G401.6 (cell line): ENCODE measurements at regions not wholly inside any gene's neighbourhood (a gene's known extent, or its start where the extent isn't known, plus 50 kb on each side); places are given as distances from the start of the nearest gene placed in this dataset.
"Not testable (repeated sequence)": the region's sequence is repeated elsewhere in the genome, so short reads cannot be mapped to it uniquely, and the experiment has no call there.

ENCODE experiments used
- FAIRE-seq: peaks from 2 replicates; lab custom pipeline; 2012; peaks lifted over from hg19 to GRCh38; lab: Jason Lieb, UNC

DNA sequence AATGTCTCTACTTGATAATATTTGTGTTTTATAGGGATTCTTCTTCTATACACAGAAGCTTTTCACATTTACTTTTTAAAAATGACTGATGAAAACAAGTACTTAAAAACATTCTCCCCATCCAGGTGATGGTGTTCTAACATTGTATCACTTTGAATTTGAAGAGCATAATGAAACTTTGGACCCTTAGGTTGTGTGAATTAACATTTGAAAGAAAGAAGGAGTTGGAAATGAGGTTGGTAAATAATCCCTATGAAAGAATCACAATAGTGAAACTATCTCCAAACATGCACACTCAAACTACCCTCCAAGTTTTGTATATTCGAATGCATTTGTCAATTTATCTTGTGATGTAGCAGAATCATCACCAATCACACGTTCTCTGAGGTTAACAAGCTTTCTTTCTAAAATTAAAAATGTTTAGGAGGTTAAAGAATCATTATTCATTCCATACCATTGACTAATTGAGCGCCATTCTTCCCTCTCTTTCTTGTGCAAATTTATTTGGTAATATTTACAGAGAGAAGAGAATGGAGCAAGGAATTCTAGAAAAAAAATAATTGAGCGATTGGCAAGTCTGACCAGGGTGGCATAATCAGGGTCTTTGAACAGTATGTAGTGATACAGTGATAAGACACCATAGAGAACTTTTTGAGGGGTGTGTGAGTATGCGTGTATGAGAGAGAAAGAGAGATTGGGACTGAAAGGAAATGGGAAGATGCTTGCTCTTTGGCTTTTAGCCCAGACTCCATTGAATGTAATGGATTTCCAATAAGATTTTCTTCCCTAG is 260.0 kb upstream of the NRXN1 start:
- FAIRE-seq = no peak

- FAIRE-seq = no peak
Measured at GRCh38 chr2:51290725-51291124, 258.8 kb upstream of the NRXN1 start.

DNA sequence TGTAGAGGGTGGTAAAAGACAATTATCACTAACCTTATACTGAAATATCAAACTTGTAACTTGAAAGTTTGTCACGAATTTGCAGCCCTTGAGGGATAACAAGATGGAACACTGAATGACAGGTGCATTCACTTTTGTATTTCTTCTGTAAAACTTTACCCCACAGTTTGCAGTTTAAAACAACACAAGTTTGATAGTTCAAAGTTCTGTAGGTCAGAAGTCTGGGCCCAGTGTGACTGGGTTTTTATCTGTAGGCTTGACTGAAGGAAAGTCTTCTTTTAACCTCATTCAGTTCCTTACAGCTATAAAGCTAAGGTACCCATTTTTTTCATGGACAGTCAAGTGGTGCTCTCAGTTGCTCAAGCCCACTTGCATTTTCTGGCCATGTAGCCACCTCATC is 257.1 kb upstream of the NRXN1 start:
- FAIRE-seq = no peak

- FAIRE-seq = no peak
Measured at GRCh38 chr2:51268191-51268590, 236.3 kb upstream of the NRXN1 start.

GRCh38 chr2:51265539-51265938 is 233.6 kb upstream of the NRXN1 start:
- no peak for FAIRE-seq

DNA sequence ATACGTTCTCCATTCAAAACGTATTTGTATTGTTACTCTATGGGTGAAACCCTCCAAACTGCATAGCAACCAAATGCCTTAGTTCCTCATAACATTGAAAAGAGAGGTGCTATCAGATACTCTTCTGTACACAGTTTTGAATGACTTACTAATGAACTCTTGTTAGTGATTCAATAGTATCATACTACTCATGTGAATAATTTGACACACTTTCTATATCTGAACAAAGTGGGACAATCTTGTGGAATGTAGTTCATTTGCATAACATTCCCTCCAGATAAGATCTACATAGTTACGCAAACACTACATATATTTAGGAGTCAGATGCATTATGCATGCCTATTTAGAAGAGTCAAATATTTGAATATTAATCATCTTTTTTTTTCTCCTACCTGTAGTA is 232.0 kb upstream of the NRXN1 start:
- no peak for FAIRE-seq

GRCh38 chr2:51263101-51263500 is 231.2 kb upstream of the NRXN1 start:
- FAIRE-seq = not testable (repeated sequence)

- FAIRE-seq = no peak
Measured at GRCh38 chr2:51258301-51258700, 226.4 kb upstream of the NRXN1 start.

DNA sequence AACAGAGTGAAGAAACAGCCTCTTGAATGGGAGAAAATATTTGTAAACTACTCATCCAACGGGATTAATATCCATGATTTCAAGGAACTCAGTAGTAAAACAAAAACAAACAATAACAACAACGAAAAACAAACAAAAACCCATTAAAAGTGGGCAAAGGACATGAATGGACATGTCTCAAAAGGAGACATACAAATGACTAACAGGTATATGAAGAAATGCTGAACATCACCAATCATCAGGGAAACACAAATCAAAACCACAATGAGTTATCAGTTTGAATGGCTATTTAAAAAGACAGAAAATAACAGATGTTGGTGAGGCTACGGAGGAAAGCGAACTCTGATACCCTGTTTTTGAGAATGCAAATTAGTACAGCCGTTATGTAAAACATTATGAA is 224.8 kb upstream of the NRXN1 start:
- no peak for FAIRE-seq

DNA sequence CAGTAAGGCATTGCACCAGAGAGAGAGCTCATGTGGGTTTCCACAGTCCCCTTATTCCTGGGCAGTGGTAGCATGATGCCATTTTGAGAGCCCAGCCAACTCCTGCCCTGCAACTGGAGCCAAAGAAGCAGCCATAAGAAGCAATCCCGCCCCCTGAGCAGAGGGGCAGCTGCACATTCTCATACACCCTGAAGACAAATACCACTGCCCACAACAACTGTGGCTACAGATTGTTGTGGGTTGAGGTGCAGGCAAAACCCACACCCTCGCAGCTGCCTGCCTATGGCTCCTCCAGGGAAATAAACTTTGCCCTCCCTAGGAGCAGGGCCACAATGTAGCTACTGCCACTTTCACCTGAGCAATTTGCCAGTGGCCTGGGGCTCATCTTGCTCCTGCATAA is 219.4 kb upstream of the NRXN1 start:
- FAIRE-seq = no peak

GRCh38 chr2:51247252-51247805 is 215.4 kb upstream of the NRXN1 start:
- FAIRE-seq = no peak

DNA sequence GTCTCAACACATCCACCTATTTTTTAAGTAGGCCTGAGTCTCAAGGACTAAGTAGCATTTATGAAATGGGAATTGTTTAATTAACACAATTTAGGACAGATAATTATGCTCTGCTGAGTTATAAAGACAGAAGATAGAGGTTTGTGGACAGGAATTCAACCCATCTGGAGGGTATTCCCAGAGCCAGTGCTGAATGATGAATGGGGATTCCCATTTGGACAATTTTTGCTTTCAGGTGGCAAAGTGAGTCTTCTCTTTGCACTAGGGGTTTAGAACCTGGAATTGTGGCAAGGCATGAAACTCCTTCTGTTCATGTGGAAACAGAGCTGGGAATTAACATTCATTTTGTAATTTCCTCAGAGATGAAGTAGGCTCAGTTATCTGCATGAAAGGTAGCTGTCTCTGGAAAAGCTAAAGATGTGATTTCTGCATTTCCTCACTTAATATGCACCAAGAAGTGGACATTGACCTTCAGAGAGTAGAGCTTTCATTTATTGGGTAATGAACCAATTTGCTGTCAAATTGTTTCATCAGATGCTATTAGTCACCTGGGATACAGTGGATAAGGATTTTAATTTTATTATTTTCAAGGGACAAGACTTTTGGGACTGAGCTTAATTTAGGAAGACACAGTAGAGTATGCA is 212.1 kb upstream of the NRXN1 start:
- FAIRE-seq = no peak

GRCh38 chr2:51237626-51238271 is 205.8 kb upstream of the NRXN1 start:
- FAIRE-seq = no peak

DNA sequence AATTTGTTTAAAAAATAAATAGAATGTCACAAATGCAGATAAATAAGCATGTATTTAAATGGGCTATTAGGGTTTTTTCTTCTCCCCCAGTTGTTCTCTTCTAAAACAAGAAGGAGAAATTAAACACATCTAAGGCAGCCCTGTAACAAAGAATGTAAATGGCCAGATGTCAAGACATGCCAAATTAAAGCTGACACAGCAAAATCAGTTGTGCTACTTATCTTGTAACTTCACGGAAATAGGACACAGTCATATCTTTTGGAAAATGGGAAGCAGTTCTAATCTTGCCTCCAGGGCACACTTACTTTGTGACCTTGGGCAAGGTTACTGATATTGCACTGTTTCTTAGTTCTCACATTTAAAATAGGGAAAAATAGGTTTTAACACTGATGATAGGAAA is 200.1 kb upstream of the NRXN1 start:
- FAIRE-seq = no peak

DNA sequence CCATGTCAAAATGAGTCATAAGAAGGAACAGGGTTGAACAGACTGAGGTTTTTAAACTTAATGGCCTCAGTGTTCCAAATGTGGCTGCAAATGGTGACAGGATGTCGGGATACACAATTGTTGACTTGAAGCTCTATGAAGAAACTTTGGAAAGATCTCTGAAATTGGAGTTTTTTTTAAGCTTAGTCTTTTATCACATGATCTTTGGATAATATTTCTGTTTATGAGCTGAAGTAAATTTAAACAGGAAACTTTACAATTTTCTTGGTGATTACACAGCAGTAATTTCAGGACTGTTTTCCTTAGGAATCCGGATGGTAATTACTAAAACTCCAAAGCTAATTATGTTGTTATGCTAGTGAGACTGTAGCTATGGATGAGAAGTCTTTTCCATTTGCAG is 199.1 kb upstream of the NRXN1 start:
- FAIRE-seq = no peak

GRCh38 chr2:51225377-51225776 is 193.4 kb upstream of the NRXN1 start:
- no peak for FAIRE-seq

DNA sequence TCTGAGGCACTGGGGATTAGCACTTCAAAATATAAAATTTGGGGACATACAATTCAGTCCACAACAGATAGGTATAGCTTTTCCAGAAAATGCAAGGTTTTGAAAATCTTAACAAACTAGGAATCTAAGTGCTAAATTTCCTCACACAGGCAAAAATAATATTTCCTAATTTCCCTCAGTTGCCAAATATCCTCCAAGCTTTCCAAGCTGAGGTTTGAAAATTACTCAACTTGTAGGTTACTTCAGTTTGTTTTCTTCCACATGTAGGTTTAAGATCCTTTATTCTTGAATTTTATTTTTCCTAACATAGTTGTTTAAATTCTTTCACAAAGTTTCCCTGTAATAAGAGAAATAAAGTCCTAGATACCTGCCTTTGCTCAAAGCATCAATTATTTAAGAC is 192.9 kb upstream of the NRXN1 start:
- FAIRE-seq = no peak

DNA sequence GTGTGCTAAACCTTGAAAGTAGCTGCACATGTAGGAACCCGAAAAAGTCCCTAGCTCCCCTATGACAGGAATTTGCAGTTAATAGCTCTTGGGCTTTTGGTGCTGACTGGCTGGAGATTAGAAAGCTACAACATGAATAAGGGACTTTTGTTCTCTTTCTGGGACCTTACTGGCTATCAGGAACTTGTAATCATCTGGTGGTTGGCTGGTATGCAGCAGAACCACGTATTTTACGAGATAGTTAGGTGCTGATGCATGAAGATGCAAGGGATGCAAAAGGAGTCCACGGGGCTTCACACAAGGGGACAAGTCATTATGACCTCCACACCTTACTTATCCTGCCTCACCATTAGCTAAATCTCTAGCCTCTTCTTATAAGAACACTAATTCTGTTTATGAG is 190.2 kb upstream of the NRXN1 start:
- FAIRE-seq = no peak

DNA sequence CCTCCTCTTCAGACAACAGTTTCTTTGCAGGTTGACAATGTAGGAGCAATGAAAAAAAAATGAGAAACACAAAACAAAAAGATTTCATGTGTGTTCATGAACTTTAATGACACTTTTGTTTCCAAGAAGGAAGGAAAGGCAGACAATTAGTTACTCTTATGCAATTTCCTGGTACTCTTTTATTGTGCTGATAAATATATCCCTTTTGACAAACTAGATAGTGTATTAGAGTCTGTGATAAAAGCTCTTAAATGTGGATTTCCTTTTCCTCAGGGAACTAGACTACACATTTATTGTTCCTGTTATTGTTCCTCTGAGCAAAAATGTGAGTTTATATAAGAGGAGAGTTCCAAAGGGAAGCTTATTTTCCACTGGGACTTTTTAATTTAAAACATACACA is 188.7 kb upstream of the NRXN1 start:
- FAIRE-seq = no peak

DNA sequence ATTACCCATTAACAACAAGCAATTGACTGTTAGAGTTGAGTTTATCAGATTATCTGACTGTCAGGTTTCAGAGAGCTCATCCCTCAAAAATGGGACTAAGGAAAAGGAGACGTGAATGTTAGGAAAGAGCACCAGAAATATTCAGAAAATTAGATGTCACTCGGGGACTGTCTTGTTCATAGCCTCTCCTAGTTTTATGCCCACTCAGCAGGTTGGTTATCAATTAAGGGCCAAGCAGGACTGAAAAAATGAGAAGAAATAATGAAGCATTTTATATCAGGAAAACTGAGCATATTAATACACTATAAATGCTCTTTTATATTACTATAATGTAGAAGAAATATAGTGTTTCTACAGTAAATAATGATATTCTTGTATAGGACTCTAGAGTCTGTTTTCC is 188.1 kb upstream of the NRXN1 start:
- no peak for FAIRE-seq

DNA sequence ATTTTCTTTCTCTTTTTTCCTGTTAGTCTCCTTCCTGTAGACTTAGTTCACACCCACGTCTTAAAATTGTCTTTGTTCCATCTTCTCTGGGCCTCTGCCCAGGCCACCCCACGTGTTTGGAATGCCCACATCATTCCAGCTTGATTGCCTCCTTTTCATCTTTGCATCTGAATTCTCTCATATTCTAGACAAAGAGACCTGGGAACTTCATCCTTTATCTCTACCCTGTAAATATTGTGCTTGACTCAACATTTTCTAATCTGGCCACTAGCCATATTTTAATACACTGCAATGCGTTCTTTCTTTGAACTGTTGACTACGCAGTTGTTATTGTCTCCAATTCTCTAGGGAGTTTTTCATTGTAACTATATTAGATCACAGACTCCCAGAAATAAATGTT is 187.5 kb upstream of the NRXN1 start:
- FAIRE-seq = no peak

- FAIRE-seq = no peak
Measured at GRCh38 chr2:51218047-51218446, 186.1 kb upstream of the NRXN1 start.

- no peak for FAIRE-seq
Measured at GRCh38 chr2:51213826-51214225, 181.9 kb upstream of the NRXN1 start.
